Stimulated activated CD8-positive, alpha-beta memory T cell treated with anti-CD3 and anti-CD28 coated beads, Interleukin-15, amount 100 ng/mL, for 48 hours (primary cell): ENCODE measurements at regions not wholly inside any gene's neighbourhood (a gene's known extent, or its start where the extent isn't known, plus 50 kb on each side); places are given as distances from the start of the nearest gene placed in this dataset.
"Not testable (repeated sequence)": the region's sequence is repeated elsewhere in the genome, so short reads cannot be mapped to it uniquely, and the experiment has no call there.

Experiments
- DNase-seq, 2 donors: peaks; one replicate each; pipeline ENCODE4 v3.0.0-alpha.2; 2020; ENCODE audit warnings: low read depth in 2 of 2

GRCh38 chr12:89064151-89064550 lies 288.1 kb downstream of the DUSP6 start:
- no peak for DNase-seq

- DNase-seq, result no peak
Measured at GRCh38 chr12:89062996-89063395, 289.3 kb downstream of the DUSP6 start.

GRCh38 chr12:89059721-89060541 lies 292.4 kb downstream of the DUSP6 start:
- no peak for DNase-seq

- DNase-seq, result no peak
Measured at GRCh38 chr12:89059056-89059455, 293.2 kb downstream of the DUSP6 start.

- DNase-seq, result no peak
Measured at GRCh38 chr12:89058402-89058801, 293.9 kb downstream of the DUSP6 start.

- not testable (repeated sequence) for DNase-seq
Measured at GRCh38 chr12:89053817-89054216, 298.5 kb downstream of the DUSP6 start.

GRCh38 chr12:89051065-89051677 lies 301.1 kb downstream of the DUSP6 start:
- DNase-seq, result no peak

- no peak for DNase-seq
Measured at GRCh38 chr12:89047856-89048418, 304.4 kb downstream of the DUSP6 start.

- DNase-seq, result no peak
Measured at GRCh38 chr12:89041078-89041477, 311.2 kb downstream of the DUSP6 start.

GRCh38 chr12:89040146-89040964 lies 311.9 kb downstream of the DUSP6 start:
- DNase-seq, result peak; percentile 82 to 84

GRCh38 chr12:89038831-89039512 lies 313.3 kb downstream of the DUSP6 start:
- DNase-seq, result peak in 1 of 2 donors; percentile 31

- DNase-seq, result no peak
Measured at GRCh38 chr12:89033062-89033461, 319.2 kb downstream of the DUSP6 start.

- no peak for DNase-seq
Measured at GRCh38 chr12:89029961-89030360, 322.3 kb downstream of the DUSP6 start.

- no peak for DNase-seq
Measured at GRCh38 chr12:89024580-89024979, 327.7 kb downstream of the DUSP6 start.

- DNase-seq, result no peak
Measured at GRCh38 chr12:89023936-89024335, 328.4 kb downstream of the DUSP6 start.

- no peak for DNase-seq
Measured at GRCh38 chr12:89020689-89021088, 331.6 kb downstream of the DUSP6 start.

GRCh38 chr12:89020121-89020480 lies 332.2 kb downstream of the DUSP6 start:
- DNase-seq, result no peak

- DNase-seq, result peak; percentile 52 to 57
Measured at GRCh38 chr12:89019439-89020120, 332.7 kb downstream of the DUSP6 start.

GRCh38 chr12:89016970-89017778 lies 335.1 kb downstream of the DUSP6 start:
- no peak for DNase-seq

GRCh38 chr12:89015419-89015818 lies 336.9 kb downstream of the DUSP6 start:
- no peak for DNase-seq
